ENCODE measurements at regions not wholly inside any gene's neighbourhood (a gene's known extent, or its start where the extent isn't known, plus 50 kb on each side); places are given as distances from the start of the nearest gene placed in this dataset.

- no peaks in the 10 kb centered on the region for H3K9me3 ChIP-seq (ENCODE audit: low read depth)
- DNase-seq (ENCODE audit: low spot score): peak; percentile 54
- TF ChIP-seq EZH2phosphoT487 (IDR thresholded peaks at IDR 0.05): no peak
- TF ChIP-seq EZH2 (IDR thresholded peaks at IDR 0.05): no peak
- TF ChIP-seq CTCF (IDR thresholded peaks at IDR 0.05): no peak
- peaks cover 35% of the 10 kb centered on the region for H3K4me1 ChIP-seq
- Mint-ChIP-seq H3K4me3 (no peak overlapping the region), H3K4me1 (peaks cover 39% of the 10 kb centered on the region), H3K9me3 (peaks cover under 1% of the 10 kb centered on the region), H3K27me3 (ENCODE audit: insufficient read depth, low read depth) (peaks cover 4% of the 10 kb centered on the region), H3K27ac (no peak overlapping the region), H3K36me3 (no peaks in the 10 kb centered on the region)
- H3K4me2 ChIP-seq: peak overlapping the region; percentile 41
- no peaks in the 10 kb centered on the region for H3K27me3 ChIP-seq
- no peak overlapping the region for H3K27ac ChIP-seq
- H3K36me3 ChIP-seq: no peaks in the 10 kb centered on the region
- H4K20me1 ChIP-seq (ENCODE audit: low read depth): no peaks in the 10 kb centered on the region
- H3F3A ChIP-seq (ENCODE audit: low read depth): peaks cover 23% of the 10 kb centered on the region
- no peaks in the 10 kb centered on the region for H3K79me2 ChIP-seq (ENCODE audit: low read depth)
- no peak overlapping the region for H3K9ac ChIP-seq
- H3K4me3 ChIP-seq: no peak overlapping the region
- no peak overlapping the region for H2AFZ ChIP-seq (replicated peaks)
Measured at GRCh38 chr5:74054139-74054538, 428.1 kb downstream of the ARHGEF28 start.

- Histone ChIP-seq H3K36me3 (no peaks in the 10 kb centered on the region), H3K4me2 (no peak overlapping the region), H3K4me1 (peaks cover 35% of the 10 kb centered on the region), H3K9ac (no peak overlapping the region), H3F3A (ENCODE audit: low read depth) (peaks cover 23% of the 10 kb centered on the region), H2AFZ (replicated peaks) (no peak overlapping the region), H4K20me1 (ENCODE audit: low read depth) (no peaks in the 10 kb centered on the region), H3K9me3 (ENCODE audit: low read depth) (no peaks in the 10 kb centered on the region), H3K27me3 (no peaks in the 10 kb centered on the region), H3K79me2 (ENCODE audit: low read depth) (no peaks in the 10 kb centered on the region), H3K4me3 (no peak overlapping the region), H3K27ac (no peak overlapping the region)
- Mint-ChIP-seq H3K4me1 (peaks cover 39% of the 10 kb centered on the region), H3K4me3 (no peak overlapping the region), H3K9me3 (peaks cover 2% of the 10 kb centered on the region), H3K27me3 (ENCODE audit: insufficient read depth, low read depth) (peaks cover 4% of the 10 kb centered on the region), H3K27ac (no peak overlapping the region), H3K36me3 (no peaks in the 10 kb centered on the region)
- no peak for DNase-seq (ENCODE audit: low spot score)
- TF ChIP-seq EZH2phosphoT487 (IDR thresholded peaks at IDR 0.05) (no peak), CTCF (IDR thresholded peaks at IDR 0.05) (no peak), EZH2 (IDR thresholded peaks at IDR 0.05) (no peak)
Measured at GRCh38 chr5:74052441-74053221, 426.6 kb downstream of the ARHGEF28 start.

DNA sequence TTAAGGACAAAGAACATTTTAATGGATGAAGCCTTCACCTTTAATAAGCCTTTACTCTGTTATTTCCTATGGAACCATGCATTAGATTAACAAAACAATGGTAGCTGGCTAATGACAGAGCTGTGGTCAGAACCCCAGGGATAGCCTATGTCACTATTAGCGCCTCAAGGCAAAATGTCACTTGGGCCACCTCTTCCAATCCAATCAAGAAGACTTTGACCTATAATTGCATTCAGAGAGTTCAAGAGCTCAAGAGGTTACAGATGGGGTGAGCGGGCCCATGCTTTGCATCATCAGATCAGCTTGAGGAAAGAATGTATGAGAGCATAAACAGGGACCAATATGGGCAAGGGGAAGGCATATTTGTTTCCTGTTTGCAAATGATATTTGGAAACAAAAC is 425.1 kb downstream of the ARHGEF28 start:
- no peak for DNase-seq (ENCODE audit: low spot score)
- peaks cover 34% of the 10 kb centered on the region for H3K4me1 Mint-ChIP-seq
- Histone ChIP-seq H3K9me3 (ENCODE audit: low read depth) (no peaks in the 10 kb centered on the region), H3K79me2 (ENCODE audit: low read depth) (no peaks in the 10 kb centered on the region), H3K4me3 (no peak overlapping the region), H3K4me2 (no peak overlapping the region), H3K9ac (no peak overlapping the region), H3K27me3 (no peaks in the 10 kb centered on the region), H3F3A (ENCODE audit: low read depth) (peaks cover 15% of the 10 kb centered on the region), H3K36me3 (no peaks in the 10 kb centered on the region), H3K27ac (no peak overlapping the region), H4K20me1 (ENCODE audit: low read depth) (no peaks in the 10 kb centered on the region), H3K4me1 (peaks cover 26% of the 10 kb centered on the region), H2AFZ (replicated peaks) (no peak overlapping the region)
- no peak overlapping the region for H3K4me3 Mint-ChIP-seq
- peaks cover 4% of the 10 kb centered on the region for H3K27me3 Mint-ChIP-seq (ENCODE audit: insufficient read depth, low read depth)
- peaks cover 2% of the 10 kb centered on the region for H3K9me3 Mint-ChIP-seq
- H3K36me3 Mint-ChIP-seq: no peaks in the 10 kb centered on the region
- TF ChIP-seq CTCF (IDR thresholded peaks at IDR 0.05) (no peak), EZH2phosphoT487 (IDR thresholded peaks at IDR 0.05) (no peak), EZH2 (IDR thresholded peaks at IDR 0.05) (no peak)
- no peak overlapping the region for H3K27ac Mint-ChIP-seq
